NB4 (cell line): ENCODE measurements at regions not wholly inside any gene's neighbourhood (a gene's known extent, or its start where the extent isn't known, plus 50 kb on each side); places are given as distances from the start of the nearest gene placed in this dataset.

Experiments used
- CTCF ChIP-seq: IDR thresholded peaks from one replicate; pipeline ENCODE4 v1.5.1; 2012; ENCODE audit warnings: low read depth, low read length
- MYC ChIP-seq: IDR thresholded peaks from 2 replicates; pipeline ENCODE4 v1.6.1; 2011; ENCODE audit warnings: low read depth, low read length
- POLR2A ChIP-seq: IDR thresholded peaks from 2 replicates; pipeline ENCODE4 v1.6.1; 2011; ENCODE audit warnings: mild to moderate bottlenecking; ENCODE audit not compliant: insufficient read length; ENCODE audit errors: extremely low read depth

GRCh38 chr1:72636631-72637030 lies 354.3 kb upstream of the NEGR1 start:
- no peak for TF ChIP-seq POLR2A
- TF ChIP-seq CTCF, result no peak
- no peak for TF ChIP-seq MYC
